ENCODE measurements at regions not wholly inside any gene's neighbourhood (a gene's known extent, or its start where the extent isn't known, plus 50 kb on each side); places are given as distances from the start of the nearest gene placed in this dataset.

- DNase-seq: no peak
Measured at GRCh38 chr2:121862286-121862685, 106.8 kb downstream of the TSN start.

GRCh38 chr2:121865914-121866313, 110.5 kb downstream of the TSN start:
- no peak for DNase-seq

- no peak for DNase-seq
Measured at GRCh38 chr2:121866789-121867188, 111.3 kb downstream of the TSN start.

GRCh38 chr2:121868652-121869051, 113.2 kb downstream of the TSN start:
- peak; percentile 2 for DNase-seq

GRCh38 chr2:121869363-121869762, 113.9 kb downstream of the TSN start:
- DNase-seq: no peak

- no peak for DNase-seq
Measured at GRCh38 chr2:121869873-121870272, 114.4 kb downstream of the TSN start.

DNA sequence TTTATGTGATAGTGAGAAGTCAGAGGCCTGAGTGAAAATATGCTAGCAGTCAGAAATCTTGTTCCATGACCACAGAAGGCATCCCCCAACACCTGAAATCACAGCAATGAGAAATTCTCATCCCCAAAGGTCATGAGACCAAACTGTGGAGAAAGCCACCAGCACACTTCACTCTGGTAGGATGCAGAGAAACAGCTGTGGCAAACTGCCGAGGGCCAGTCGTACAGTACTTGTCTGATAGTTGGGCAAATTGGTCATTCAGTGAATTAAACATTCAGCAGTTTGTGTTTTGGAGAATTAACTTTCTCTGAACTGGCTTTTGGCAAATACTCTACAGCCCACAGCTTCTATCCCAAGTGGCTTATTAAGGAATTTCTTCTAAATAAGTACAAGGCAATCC, 117.2 kb downstream of the TSN start:
- DNase-seq: no peak

- no peak for DNase-seq
Measured at GRCh38 chr2:121873864-121874263, 118.4 kb downstream of the TSN start.

DNA sequence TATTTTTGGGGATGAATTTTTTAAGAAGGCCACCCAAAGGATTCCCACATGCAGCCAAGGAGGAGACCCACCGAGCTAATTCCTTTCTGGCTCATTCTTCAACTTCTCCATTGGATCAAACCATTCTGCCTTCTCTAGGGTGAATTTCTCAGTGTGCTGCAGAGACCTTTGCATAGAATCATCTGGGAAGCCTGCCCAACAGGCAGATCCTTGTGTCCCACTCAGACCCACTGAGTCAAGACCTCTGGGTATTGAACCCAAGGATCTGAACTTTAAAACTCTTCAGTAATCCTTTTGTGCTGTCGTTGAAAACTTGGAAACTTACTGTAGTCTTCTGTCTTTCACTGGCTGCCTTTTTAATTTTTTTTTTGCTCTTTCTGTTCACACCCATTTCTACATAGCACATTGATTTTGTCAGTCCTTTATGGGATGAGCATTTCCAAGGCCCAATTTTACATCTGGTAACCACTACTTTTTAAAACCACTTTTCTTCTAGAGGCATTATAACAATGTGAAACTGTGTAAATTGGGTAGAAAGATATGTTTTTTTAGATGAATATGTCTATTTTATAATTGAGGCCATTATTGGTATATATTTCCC, 120.2 kb downstream of the TSN start:
- no peak for DNase-seq

DNA sequence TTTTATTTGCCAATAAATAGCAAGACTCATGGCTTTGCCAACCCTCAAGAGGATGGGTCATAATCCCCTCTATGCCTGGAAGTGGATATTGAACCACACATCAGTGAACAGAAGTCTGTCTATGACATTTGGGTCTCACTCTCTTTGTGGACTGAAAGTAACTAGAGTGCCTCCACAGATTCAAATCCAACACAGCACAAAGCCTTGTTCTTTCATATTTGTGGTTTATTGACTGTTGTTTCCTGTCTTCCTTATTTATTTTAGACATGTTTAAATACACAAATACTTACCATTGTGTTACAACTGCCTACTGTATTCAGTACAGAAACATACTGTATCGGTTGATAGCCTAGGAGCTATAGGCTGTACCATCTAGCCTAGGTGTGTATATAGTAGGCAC, 121.9 kb downstream of the TSN start:
- DNase-seq: no peak

DNA sequence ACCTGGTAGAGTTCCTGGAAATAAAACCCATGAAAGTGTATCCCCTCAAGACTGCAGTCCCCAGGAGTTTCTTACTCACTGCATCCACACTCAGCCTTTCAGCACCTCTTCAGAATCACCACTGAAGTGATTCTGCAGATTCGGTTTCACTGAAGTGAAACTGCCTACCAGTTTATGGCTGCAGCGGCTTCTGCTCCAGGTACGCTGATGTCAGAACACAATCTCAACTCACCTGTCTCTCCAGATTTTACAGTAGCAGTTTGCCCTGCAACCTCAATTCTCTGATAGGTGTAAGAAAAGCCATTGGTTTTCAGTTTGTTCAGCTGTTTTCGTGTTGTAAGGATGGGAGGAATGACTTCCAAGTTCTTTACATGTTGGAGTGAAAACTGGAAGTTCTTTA, 124.8 kb downstream of the TSN start:
- no peak for DNase-seq

- no peak for DNase-seq
Measured at GRCh38 chr2:121881038-121881437, 125.6 kb downstream of the TSN start.

DNA sequence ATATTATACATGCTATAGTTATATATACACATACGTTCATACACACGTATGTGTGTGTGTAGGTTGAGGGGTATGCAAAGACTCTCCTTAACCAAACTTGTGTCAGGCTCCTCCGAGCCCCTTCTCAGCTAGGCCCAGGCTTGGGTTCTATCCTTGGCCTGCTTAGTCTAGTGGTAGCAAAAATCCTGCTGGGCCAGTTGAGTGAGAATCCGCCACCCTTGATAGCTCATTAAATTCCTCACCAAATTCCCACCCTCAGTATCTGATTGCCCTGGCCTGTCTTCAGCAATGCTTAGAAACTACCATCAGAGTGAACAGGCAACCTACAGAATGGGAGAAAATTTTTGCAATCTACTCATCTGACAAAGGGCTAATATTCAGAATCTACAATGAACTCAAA, 126.5 kb downstream of the TSN start:
- DNase-seq: no peak

DNA sequence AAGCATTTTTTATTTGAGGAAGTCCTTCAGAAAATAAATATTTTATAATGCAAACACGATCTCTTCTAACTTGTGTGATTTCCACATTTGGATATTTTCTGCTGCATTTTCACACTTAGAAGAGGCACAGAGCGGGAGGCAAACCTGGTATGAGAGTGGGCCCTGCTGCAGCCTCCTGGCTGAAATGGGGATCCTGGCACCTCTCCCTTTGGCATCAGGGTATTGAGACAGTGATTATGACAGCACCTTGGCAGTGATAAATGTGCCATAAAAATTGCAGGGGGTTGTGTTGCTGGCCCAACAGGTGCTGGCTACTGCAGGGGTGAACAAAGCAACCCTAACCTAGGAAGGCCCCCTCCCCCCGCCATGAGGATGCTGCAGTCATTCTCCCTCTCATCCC, 128.6 kb downstream of the TSN start:
- no peak for DNase-seq

DNA sequence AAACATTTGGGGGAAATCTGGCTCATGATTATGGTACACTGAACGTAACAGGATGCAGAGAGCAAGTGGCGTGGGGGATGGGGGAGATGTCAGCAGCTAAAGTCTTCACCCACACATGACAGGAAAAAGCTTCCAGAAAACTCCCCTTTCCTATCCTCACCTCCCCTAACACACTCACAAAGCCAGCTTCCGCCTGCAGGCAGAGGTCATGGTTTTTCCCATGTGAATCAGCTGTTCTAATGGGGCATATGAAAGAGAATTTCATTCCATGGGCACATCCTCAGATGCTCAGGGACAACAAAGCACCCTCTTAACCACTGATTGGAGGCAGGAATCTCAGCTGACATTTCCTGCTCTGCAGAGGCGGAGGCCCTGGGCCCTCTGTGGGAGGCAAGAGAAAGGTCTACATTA, 129.1 kb downstream of the TSN start:
- no peak for DNase-seq

DNA sequence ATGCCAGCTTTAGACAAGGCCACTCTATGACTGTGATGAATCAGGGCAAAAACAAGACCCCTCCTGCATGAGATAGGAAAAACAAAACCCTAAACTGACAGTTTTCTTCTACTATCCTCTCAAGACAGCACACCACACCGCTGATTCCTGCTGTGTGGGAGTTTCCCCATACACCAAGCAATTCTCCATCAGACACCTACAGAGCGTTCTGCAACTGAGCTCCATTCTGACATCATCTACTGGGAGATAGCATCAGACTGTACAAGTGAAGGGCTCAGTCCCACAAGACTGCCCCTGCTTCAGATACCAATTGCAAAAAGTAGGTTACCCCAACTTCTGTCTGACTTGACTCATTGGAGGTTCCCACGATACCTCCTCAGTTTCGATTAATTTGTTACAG, 130.6 kb downstream of the TSN start:
- no peak for DNase-seq

DNA sequence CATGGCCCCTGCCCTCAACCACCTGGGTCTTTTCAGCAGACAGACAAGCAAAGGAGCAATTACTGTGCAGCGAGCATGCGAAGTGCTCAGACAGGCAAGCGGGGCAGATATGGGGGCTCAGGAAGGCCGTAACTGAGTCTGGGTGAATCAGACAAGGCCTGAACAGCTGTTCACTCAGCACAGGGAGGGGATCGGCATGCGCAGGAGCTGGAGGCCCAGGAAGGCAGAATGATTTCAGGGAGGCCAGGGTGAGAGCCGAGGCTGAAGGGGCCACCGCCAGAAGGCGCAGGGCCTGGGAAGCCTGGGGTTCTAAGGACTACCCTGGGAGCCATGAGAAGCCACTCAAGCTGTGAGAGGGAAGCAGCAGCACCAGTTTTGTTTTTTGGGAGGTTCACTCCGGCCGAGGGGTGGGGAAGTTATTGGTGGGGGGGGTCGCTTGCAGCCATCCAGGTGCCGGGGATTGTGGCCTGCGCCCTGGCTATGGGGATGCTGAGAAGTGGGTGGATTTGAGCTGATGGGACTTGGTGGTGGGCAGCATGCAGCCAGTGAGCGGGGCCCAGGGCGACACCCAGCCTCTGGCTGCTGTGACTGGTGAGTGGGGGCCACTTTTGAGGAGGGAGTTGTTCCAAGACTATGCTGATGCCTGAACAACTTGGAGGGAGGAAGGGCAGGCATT, 132.2 kb downstream of the TSN start:
- DNase-seq: no peak

DNA sequence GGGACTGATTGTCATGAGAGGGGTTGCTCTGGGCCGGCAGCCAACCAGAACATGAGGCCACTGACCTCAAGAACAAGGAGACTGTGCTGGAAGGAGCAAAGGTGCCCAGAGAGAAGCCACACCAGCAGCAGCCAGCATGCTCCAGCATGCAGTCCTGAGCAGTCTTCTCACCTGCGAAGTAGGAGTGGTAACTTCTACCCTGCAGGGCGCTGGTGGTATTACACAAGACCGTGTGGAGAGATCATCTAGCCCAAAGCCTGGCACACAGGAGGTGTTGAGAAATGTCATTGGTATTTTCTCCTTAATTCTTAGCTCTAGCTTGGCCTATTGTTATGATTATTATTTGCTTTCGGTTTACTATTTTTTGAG, 132.7 kb downstream of the TSN start:
- DNase-seq: no peak

DNA sequence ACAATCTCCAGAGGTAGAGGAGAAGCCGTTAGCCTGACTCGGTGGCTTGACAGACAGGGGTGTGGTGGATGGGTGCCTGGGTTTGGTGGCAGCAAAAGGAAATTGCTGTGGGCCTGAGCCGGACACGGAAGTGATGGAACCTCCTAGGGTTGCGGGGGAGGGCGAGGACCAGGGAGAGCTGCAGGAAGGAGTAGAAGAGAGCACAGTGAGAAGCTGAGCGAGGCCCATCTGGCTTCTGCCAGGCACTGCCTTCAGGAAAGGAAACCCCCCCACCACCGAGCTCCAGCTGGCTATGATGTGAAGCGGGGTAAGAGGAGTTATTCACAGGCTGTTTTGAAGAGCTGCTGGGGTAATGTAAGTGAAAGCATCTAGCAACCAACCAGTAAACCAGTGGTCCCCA, 134.6 kb downstream of the TSN start:
- no peak for DNase-seq

DNA sequence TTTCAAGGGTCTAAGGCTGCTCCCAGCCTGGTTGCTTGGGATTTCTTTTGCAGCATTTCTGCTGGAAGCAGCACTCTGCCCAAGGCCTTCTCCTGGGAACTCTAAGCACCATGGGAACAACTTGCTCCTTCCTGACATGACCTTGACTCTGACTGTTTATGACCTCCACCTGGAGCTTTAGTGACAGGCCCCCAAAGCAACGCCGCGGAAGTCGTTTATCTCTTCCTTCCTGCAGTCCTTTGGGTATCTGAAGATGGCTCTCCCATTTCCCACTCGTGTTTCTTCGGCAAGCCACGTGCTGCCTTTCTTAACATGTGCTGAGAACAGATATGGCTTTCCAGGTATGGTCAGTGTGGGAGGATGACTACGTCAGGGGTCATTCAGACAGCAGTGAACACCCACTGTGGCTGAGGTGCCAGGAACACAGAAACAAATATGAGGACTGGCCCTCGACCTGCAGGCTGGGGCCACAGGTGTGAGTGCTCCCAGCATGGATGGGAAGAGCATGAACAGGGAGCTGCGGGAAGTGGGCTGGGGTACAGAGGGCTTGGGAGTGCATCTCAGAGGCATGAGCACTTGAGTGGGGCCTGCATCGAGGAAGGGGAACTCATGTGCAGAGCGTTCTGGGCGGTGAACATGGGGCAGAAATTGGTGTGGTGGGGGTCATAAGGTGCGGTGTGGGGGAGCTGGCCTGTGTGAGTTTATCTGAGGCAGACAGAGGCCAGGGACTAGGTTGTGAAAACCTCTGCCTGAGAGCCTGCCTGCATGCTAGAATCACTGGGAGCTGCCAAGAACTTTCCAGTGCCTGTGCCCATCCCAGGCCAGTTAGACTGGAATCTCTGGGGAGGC, 140.5 kb downstream of the TSN start:
- no peak for DNase-seq

- peak; percentile 56 for DNase-seq
Measured at GRCh38 chr2:121897335-121897970, 142.0 kb downstream of the TSN start.

GRCh38 chr2:121898483-121898882, 143.0 kb downstream of the TSN start:
- no peak for DNase-seq

GRCh38 chr2:121900391-121900790, 144.9 kb downstream of the TSN start:
- no peak for DNase-seq

- DNase-seq: no peak
Measured at GRCh38 chr2:121902171-121902591, 146.7 kb downstream of the TSN start.
